Right atrium auricular region (tissue), 2 donors: ENCODE measurements at regions not wholly inside any gene's neighbourhood (a gene's known extent, or its start where the extent isn't known, plus 50 kb on each side); places are given as distances from the start of the nearest gene placed in this dataset.

Experiments
- DNase-seq: peaks from one replicate; pipeline ENCODE4 v3.0.0-alpha.2; 2019; ENCODE audit warnings: low spot score
- H3K27ac ChIP-seq, 2 donors: fragments of 200-600 bp; sonication (generic); 1 replicate in 1 of 2; 2 replicates in 1 of 2; pipeline ENCODE4 v1.5.1; 2016 to 2019
- H3K27me3 ChIP-seq, 2 donors: fragments of 200-600 bp; sonication (generic); one replicate each; pipeline versions ENCODE4 v1.5.1 to v1.6.0; 2017 to 2019
- H3K36me3 ChIP-seq: fragments of 200-600 bp; sonication (generic); one replicate; pipeline ENCODE4 v1.5.1; 2016
- H3K4me1 ChIP-seq, 2 donors: fragments of 200-600 bp; sonication (generic); one replicate each; pipeline versions ENCODE4 v1.5.1 to v1.6.0; 2017 to 2019
- H3K4me3 ChIP-seq, 2 donors: fragments of 200-600 bp; sonication (generic); 1 replicate in 1 of 2; 2 replicates in 1 of 2; pipeline ENCODE4 v1.5.1; 2017 to 2019; ENCODE audit warnings: mild to moderate bottlenecking in 1 of 2, moderate library complexity in 1 of 2
- H3K9me3 ChIP-seq, 2 donors: fragments of 200-600 bp; sonication (generic); one replicate each; pipeline ENCODE4 v1.5.1; 2019
- CTCF ChIP-seq, 2 donors: fragments of 200-600 bp; sonication (generic); IDR thresholded peaks; one replicate each; pipeline ENCODE4 v1.5.1; 2019; ENCODE audit warnings: antibody characterized with exemption in 2 of 2

GRCh38 chr13:50401721-50402465 lies 386.6 kb downstream of the KCNRG start:
- DNase-seq, result no peak
- Histone ChIP-seq H3K36me3 (no peaks in the 10 kb centered on the region), H3K4me1 (peaks cover 0 to 20% of the 10 kb centered on the region in 2 donors), H3K4me3 (no peak overlapping the region), H3K9me3 (no peaks in the 10 kb centered on the region), H3K27me3 (no peaks in the 10 kb centered on the region), H3K27ac (no peak overlapping the region)
- TF ChIP-seq CTCF (IDR thresholded peaks at IDR 0.05), result no peak

- no peaks in the 10 kb centered on the region for H3K36me3 ChIP-seq
- no peaks in the 10 kb centered on the region for H3K27me3 ChIP-seq
- no peak for DNase-seq
- no peak overlapping the region for H3K4me3 ChIP-seq
- H3K9me3 ChIP-seq, result no peaks in the 10 kb centered on the region
- H3K4me1 ChIP-seq, result peaks cover 0 to 20% of the 10 kb centered on the region in 2 donors
- TF ChIP-seq CTCF (IDR thresholded peaks at IDR 0.05), result no peak
- H3K27ac ChIP-seq, result no peak overlapping the region
These were observed 388.1 kb downstream of the KCNRG start for GRCh38 chr13:50403311-50403710.

GRCh38 chr13:50404116-50404515 lies 388.9 kb downstream of the KCNRG start:
- Histone ChIP-seq H3K4me3 (no peak overlapping the region), H3K4me1 (peaks cover 0 to 20% of the 10 kb centered on the region in 2 donors), H3K9me3 (no peaks in the 10 kb centered on the region), H3K27me3 (no peaks in the 10 kb centered on the region), H3K36me3 (no peaks in the 10 kb centered on the region), H3K27ac (no peak overlapping the region)
- no peak for TF ChIP-seq CTCF (IDR thresholded peaks at IDR 0.05)
- DNase-seq, result no peak

GRCh38 chr13:50404769-50405168 lies 389.5 kb downstream of the KCNRG start:
- H3K9me3 ChIP-seq, result no peaks in the 10 kb centered on the region
- H3K27me3 ChIP-seq, result no peaks in the 10 kb centered on the region
- peaks cover 0 to 20% of the 10 kb centered on the region in 2 donors for H3K4me1 ChIP-seq
- no peak overlapping the region for H3K27ac ChIP-seq
- TF ChIP-seq CTCF (IDR thresholded peaks at IDR 0.05), result no peak
- no peaks in the 10 kb centered on the region for H3K36me3 ChIP-seq
- no peak for DNase-seq
- H3K4me3 ChIP-seq, result no peak overlapping the region

- no peaks in the 10 kb centered on the region for H3K9me3 ChIP-seq
These were observed 391.6 kb downstream of the KCNRG start for GRCh38 chr13:50406831-50407230.

More at GRCh38 chr13:50406831-50407230, 391.6 kb downstream of the KCNRG start:
- Histone ChIP-seq H3K4me3 (no peak overlapping the region), H3K4me1 (peaks cover 0 to 16% of the 10 kb centered on the region in 2 donors), H3K27ac (no peak overlapping the region), H3K36me3 (no peaks in the 10 kb centered on the region), H3K27me3 (no peaks in the 10 kb centered on the region)
- no peak for DNase-seq
- TF ChIP-seq CTCF (IDR thresholded peaks at IDR 0.05), result no peak
